Ovary (tissue), 7 donors: ENCODE measurements at regions not wholly inside any gene's neighbourhood (a gene's known extent, or its start where the extent isn't known, plus 50 kb on each side); places are given as distances from the start of the nearest gene placed in this dataset.

Source experiments
- DNase-seq, 5 donors: peaks; one replicate each; pipeline ENCODE4 v3.0.0-alpha.2; 2019 to 2020
- H3K27ac ChIP-seq, 2 donors: fragments of 200-600 bp; one replicate each; pipeline versions ENCODE4 v1.5.1 to v1.8.0; 2019 to 2022
- H3K27me3 ChIP-seq: fragments of 200-600 bp; one replicate; pipeline ENCODE4 v1.8.0; 2022
- H3K36me3 ChIP-seq: fragments of 200-600 bp; sonication (generic); one replicate; pipeline ENCODE4 v1.5.1; 2019
- H3K4me1 ChIP-seq: one replicate; pipeline ENCODE4 v1.8.1; 2013; ENCODE audit warnings: mild to moderate bottlenecking, moderate library complexity; ENCODE audit not compliant: insufficient read depth
- H3K4me3 ChIP-seq: fragments of 200-600 bp; sonication (generic); one replicate; pipeline ENCODE4 v1.5.1; 2017
- H3K9me3 ChIP-seq, 2 donors: fragments of 200-600 bp in 1 of 2; sonication (generic) in 1 of 2; one replicate each; pipeline versions ENCODE4 v1.5.1 to v1.8.1; 2013 to 2019; ENCODE audit warnings: mild to moderate bottlenecking in 1 of 2, moderate library complexity in 1 of 2
- CTCF ChIP-seq, 3 donors: fragments of 450-650 bp in 2 of 3; fragments of 200-600 bp in 1 of 3; IDR thresholded peaks; one replicate each; pipeline versions ENCODE4 v1.5.1 to v1.8.0; 2016 to 2022; ENCODE audit warnings: antibody characterized with exemption in 3 of 3, mild to moderate bottlenecking in 1 of 3
- EP300 ChIP-seq: sonication (generic); formaldehyde crosslinking; IDR thresholded peaks from one replicate; pipeline ENCODE4 v1.6.1; 2017; ENCODE audit warnings: antibody characterized with exemption
- POLR2A ChIP-seq: fragments of 450-650 bp; IDR thresholded peaks from one replicate; pipeline ENCODE4 v1.6.1; 2017; ENCODE audit warnings: antibody characterized with exemption, mild to moderate bottlenecking, moderate library complexity
- WGBS, 3 donors: extraction: QIAGEN DNeasy Blood & Tissue Kit in 1 of 3; methylation state at CpG; one replicate each; pipeline versions ENCODE4 v1.1.5 to v1.1.7; 2013 to 2017; 5-methylcytosine and 5-hydroxymethylcytosine counted together
- intact Hi-C, 4 donors: fragments of 100-400 bp; cut with DNase I; formaldehyde crosslinking; loops; one replicate each; pipeline versions ENCODE4 v1.11.0 to v1.15.1; 2022 to 2023
- donor health status: DM: no; HTN: no; CAD: no; lungs with moderate emphysema.
- donor health status: DM: no; HTN: no; CAD: no.
- donor health status: Bipolar disorder and iron deficiency.
- donor health status: DM: no; HTN: no; CAD: no.
- donor health status: DM: yes; HTN: yes; CAD: no.

- H3K4me1 ChIP-seq = no peaks in the 10 kb centered on the region
- no peak overlapping the region for H3K27ac ChIP-seq
- H3K27me3 ChIP-seq = no peaks in the 10 kb centered on the region
- no peaks in the 10 kb centered on the region for H3K9me3 ChIP-seq
- 84 to 87% (median 84%) methylated on average over 4 of the region's 4 CpGs for WGBS, 3 donors
- TF ChIP-seq POLR2A = no peak
- no peak for TF ChIP-seq CTCF (IDR thresholded peaks at IDR 0.05)
- no peak for TF ChIP-seq EP300
- no peaks in the 10 kb centered on the region for H3K36me3 ChIP-seq
- DNase-seq = no peak
- no peak overlapping the region for H3K4me3 ChIP-seq
- intact Hi-C loops = no loop called here
Observed at GRCh38 chr6:93139408-93140081, 279.8 kb downstream of the EPHA7 start.

GRCh38 chr6:93136111-93136510 lies 283.2 kb downstream of the EPHA7 start:
- H3K9me3 ChIP-seq = no peaks in the 10 kb centered on the region
- TF ChIP-seq EP300 = no peak
- no peak for TF ChIP-seq POLR2A
- TF ChIP-seq CTCF (IDR thresholded peaks at IDR 0.05) = no peak
- WGBS, 3 donors = 82 to 96% (median 95%) methylated on average over 2 of the region's 2 CpGs
- H3K36me3 ChIP-seq = no peaks in the 10 kb centered on the region
- no peak for DNase-seq
- H3K27ac ChIP-seq = no peak overlapping the region
- intact Hi-C loops = no loop called here
- no peaks in the 10 kb centered on the region for H3K4me1 ChIP-seq
- H3K4me3 ChIP-seq = no peak overlapping the region
- H3K27me3 ChIP-seq = no peaks in the 10 kb centered on the region

GRCh38 chr6:93124006-93124632 lies 295.2 kb downstream of the EPHA7 start:
- no peak overlapping the region for H3K27ac ChIP-seq
- TF ChIP-seq EP300 = no peak
- intact Hi-C loops = no loop called here
- no peaks in the 10 kb centered on the region for H3K4me1 ChIP-seq
- no peaks in the 10 kb centered on the region for H3K9me3 ChIP-seq
- H3K36me3 ChIP-seq = no peaks in the 10 kb centered on the region
- DNase-seq = no peak
- H3K4me3 ChIP-seq = no peak overlapping the region
- H3K27me3 ChIP-seq = no peaks in the 10 kb centered on the region
- WGBS, 3 donors = 39 to 56% (median 40%) methylated on average over 2 of the region's 2 CpGs

GRCh38 chr6:93123585-93123984 lies 295.8 kb downstream of the EPHA7 start:
- Histone ChIP-seq H3K36me3 (no peaks in the 10 kb centered on the region), H3K4me1 (no peaks in the 10 kb centered on the region), H3K9me3 (no peaks in the 10 kb centered on the region), H3K27me3 (no peaks in the 10 kb centered on the region), H3K4me3 (no peak overlapping the region), H3K27ac (no peak overlapping the region)
- TF ChIP-seq EP300 (no peak), CTCF (IDR thresholded peaks at IDR 0.05) (no peak), POLR2A (no peak)
- DNase-seq = no peak
- intact Hi-C loops = no loop called here
- 41 to 74% (median 46%) methylated on average over 2 of the region's 2 CpGs for WGBS, 3 donors

GRCh38 chr6:93120154-93120742 lies 299.1 kb downstream of the EPHA7 start:
- no peaks in the 10 kb centered on the region for H3K9me3 ChIP-seq
- H3K4me3 ChIP-seq = no peak overlapping the region
- no peak overlapping the region for H3K27ac ChIP-seq
- no peaks in the 10 kb centered on the region for H3K27me3 ChIP-seq
- intact Hi-C loops = no loop called here
- DNase-seq = no peak
- WGBS, 3 donors = 85 to 92% (median 87%) methylated on average over 1 of the region's 1 CpG
- no peak for TF ChIP-seq EP300
- no peak for TF ChIP-seq CTCF (IDR thresholded peaks at IDR 0.05)
- TF ChIP-seq POLR2A = no peak
- no peaks in the 10 kb centered on the region for H3K36me3 ChIP-seq
- no peaks in the 10 kb centered on the region for H3K4me1 ChIP-seq
